IMR-90 (cell line): ENCODE measurements at regions not wholly inside any gene's neighbourhood (a gene's known extent, or its start where the extent isn't known, plus 50 kb on each side); places are given as distances from the start of the nearest gene placed in this dataset.

Experiments used
- ATAC-seq: fragments of 200-7000 bp; cut with Tn5 transposase; 2 replicates; pipeline ENCODE4 v1.9.1; 2020; ENCODE audit warnings: low read depth, mild to moderate bottlenecking, moderate library complexity
- BruUV-seq: library from RNA; stranded (reverse); fragments of 400-500 nt; replicated peaks from 2 replicates; lab custom pipeline; 2021; lab: Mats Ljungman, UMichigan
- CTCF ChIA-PET: fragments of 300-600 bp; formaldehyde crosslinking; extraction: SDS; loops from one replicate; lab custom pipeline; 2021; ENCODE audit warnings: antibody characterized with exemption; lab: Yijun Ruan, JAX
- POLR2A ChIA-PET: fragments of 300-600 bp; sonication (Branson Sonifier 250); formaldehyde crosslinking; loops from one replicate; lab custom pipeline; 2022; ENCODE audit warnings: antibody characterized with exemption; ENCODE audit not compliant: unreplicated experiment; lab: Charles Lee
- DNase-seq: peaks from one replicate; pipeline ENCODE4 v3.0.0; 2013
- H2AFZ ChIP-seq: replicated peaks from 2 replicates; pipeline ENCODE3; 2013; ENCODE audit warnings: low read length, mild to moderate bottlenecking; ENCODE audit not compliant: poor library complexity
- H2AK5ac ChIP-seq: 2 replicates; pipeline ENCODE4 v1.6.1; 2013; ENCODE audit warnings: low read depth, low read length, inconsistent platforms
- H2AK9ac ChIP-seq: replicated peaks from 2 replicates; pipeline ENCODE3; 2013; ENCODE audit warnings: mild to moderate bottlenecking, low read depth, low read length, moderate library complexity; ENCODE audit not compliant: poor library complexity
- H2BK120ac ChIP-seq: 2 replicates; pipeline ENCODE4 v1.6.1; 2013; ENCODE audit warnings: low read depth, low read length, inconsistent platforms
- H2BK15ac ChIP-seq: 3 replicates; pipeline ENCODE4 v1.6.1; 2013; ENCODE audit warnings: low read depth, low read length, inconsistent platforms
- H2BK20ac ChIP-seq: 2 replicates; pipeline ENCODE4 v1.6.1; 2013; ENCODE audit warnings: low read depth, mild to moderate bottlenecking, inconsistent platforms, low read length, moderate library complexity
- H2BK5ac ChIP-seq: 2 replicates; pipeline ENCODE4 v1.6.1; 2013; ENCODE audit warnings: mild to moderate bottlenecking, low read depth, low read length, inconsistent platforms; ENCODE audit not compliant: poor library complexity, severe bottlenecking
- H3K14ac ChIP-seq: replicated peaks from 2 replicates; pipeline ENCODE4 v1.6.1; 2013; ENCODE audit warnings: low read depth, low read length, inconsistent platforms
- H3K18ac ChIP-seq: 2 replicates; pipeline ENCODE4 v1.6.1; 2013; ENCODE audit warnings: low read depth, low read length, control low read depth
- H3K23ac ChIP-seq: 2 replicates; pipeline ENCODE4 v1.6.1; 2013; ENCODE audit warnings: low read depth, low read length, inconsistent platforms
- H3K27ac ChIP-seq: 2 replicates; pipeline ENCODE4 v1.5.1; 2013; ENCODE audit warnings: mild to moderate bottlenecking, control low read depth, low read length; ENCODE audit not compliant: insufficient read depth
- H3K27me3 ChIP-seq: 2 replicates; pipeline ENCODE4 v1.6.1; 2013; ENCODE audit warnings: low read length; ENCODE audit not compliant: control insufficient read depth, insufficient read depth
- H3K36me3 ChIP-seq: 2 replicates; pipeline ENCODE4 v1.6.1; 2013; ENCODE audit warnings: low read length, mixed read lengths; ENCODE audit not compliant: control insufficient read depth, insufficient read depth
- H3K4ac ChIP-seq: 2 replicates; pipeline ENCODE4 v1.6.1; 2013; ENCODE audit warnings: low read depth, low read length, inconsistent platforms
- H3K4me1 ChIP-seq: 2 replicates; pipeline ENCODE4 v1.6.1; 2013; ENCODE audit warnings: low read length, mixed read lengths; ENCODE audit not compliant: control insufficient read depth, insufficient read depth
- H3K4me2 ChIP-seq: 2 replicates; pipeline ENCODE4 v1.6.1; 2013; ENCODE audit warnings: low read depth, mild to moderate bottlenecking, control low read depth, low read length, moderate library complexity
- H3K4me3 ChIP-seq: 2 replicates; pipeline ENCODE4 v1.5.1; 2013; ENCODE audit warnings: low read depth, mild to moderate bottlenecking, control low read depth, low read length, moderate library complexity; ENCODE audit not compliant: insufficient read depth
- H3K56ac ChIP-seq: 2 replicates; pipeline ENCODE4 v1.6.1; 2013; ENCODE audit warnings: low read length, inconsistent platforms; ENCODE audit not compliant: insufficient read depth; ENCODE audit errors: extremely low read depth
- H3K79me1 ChIP-seq, 2 experiments: 2 replicates each; pipeline ENCODE4 v1.6.1; 2013; ENCODE audit warnings: low read length in 2 of 2, inconsistent platforms in 1 of 2, low read depth in 1 of 2
- H3K9ac ChIP-seq: 2 replicates; pipeline ENCODE4 v1.6.1; 2013; ENCODE audit warnings: low read depth, low read length, control low read depth
- H3K9me1 ChIP-seq: 2 replicates; pipeline ENCODE4 v1.6.1; 2013; ENCODE audit warnings: low read length, inconsistent platforms; ENCODE audit not compliant: insufficient read depth
- H3K9me3 ChIP-seq: 2 replicates; pipeline ENCODE4 v1.6.1; 2013; ENCODE audit warnings: low read length; ENCODE audit not compliant: control insufficient read depth, insufficient read depth
- H4K20me1 ChIP-seq: 2 replicates; pipeline ENCODE4 v1.6.1; 2013; ENCODE audit warnings: low read length, inconsistent platforms; ENCODE audit not compliant: insufficient read depth
- H4K5ac ChIP-seq: 2 replicates; pipeline ENCODE4 v1.6.1; 2013; ENCODE audit warnings: mild to moderate bottlenecking, low read depth, low read length, control low read depth
- H4K8ac ChIP-seq, 2 experiments: 2 replicates each; pipeline ENCODE4 v1.6.1; 2013; ENCODE audit warnings: low read depth in 2 of 2, low read length in 2 of 2, control low read depth in 1 of 2, inconsistent platforms in 1 of 2
- H4K91ac ChIP-seq: 2 replicates; pipeline ENCODE4 v1.6.1; 2013; ENCODE audit warnings: low read depth, low read length, inconsistent platforms; ENCODE audit not compliant: insufficient read depth
- BHLHE40 ChIP-seq: fragments of 150-350 bp; IDR thresholded peaks from 2 replicates; pipeline ENCODE4 v1.6.1; 2016; ENCODE audit warnings: mild to moderate bottlenecking, low read depth, low read length
- CEBPB ChIP-seq: IDR thresholded peaks from 2 replicates; pipeline ENCODE4 v1.6.1; 2012; ENCODE audit warnings: low read depth, low read length, improper control_type of control experiment
- CHD1 ChIP-seq: IDR thresholded peaks from 2 replicates; pipeline ENCODE4 v1.6.1; 2012; ENCODE audit warnings: low read depth, low read length, improper control_type of control experiment
- FOS ChIP-seq: fragments of 150-350 bp; IDR thresholded peaks from 2 replicates; pipeline ENCODE4 v1.6.1; 2016; ENCODE audit warnings: low read depth, low read length
- MAFK ChIP-seq: IDR thresholded peaks from 2 replicates; pipeline ENCODE4 v1.6.1; 2012; ENCODE audit warnings: low read depth, low read length, improper control_type of control experiment
- MAZ ChIP-seq: IDR thresholded peaks from 2 replicates; pipeline ENCODE4 v1.6.1; 2012; ENCODE audit warnings: low read depth, mild to moderate bottlenecking, low read length, improper control_type of control experiment, moderate library complexity, borderline replicate concordance
- MXI1 ChIP-seq: IDR thresholded peaks from 2 replicates; pipeline ENCODE4 v1.6.1; 2012; ENCODE audit warnings: low read depth, mild to moderate bottlenecking, low read length, moderate library complexity, borderline replicate concordance
- NFE2L2 ChIP-seq: fragments of 150-350 bp; IDR thresholded peaks from 2 replicates; pipeline ENCODE4 v1.6.1; 2016; ENCODE audit warnings: low read depth, mild to moderate bottlenecking, low read length
- POLR2A ChIP-seq: IDR thresholded peaks from 2 replicates; pipeline ENCODE4 v1.6.1; 2012; ENCODE audit warnings: mild to moderate bottlenecking, low read depth, low read length
- RAD21 ChIP-seq: IDR thresholded peaks from 2 replicates; pipeline ENCODE4 v1.6.1; 2012; ENCODE audit warnings: low read length, improper control_type of control experiment
- WGBS, 2 experiments: methylation state at CpG; one replicate each; pipeline versions ENCODE4 v1.1.5 to v1.1.7; 2013; ENCODE audit warnings: missing lambda C conversion rate in 2 of 2; ENCODE audit not compliant: insufficient read length in 1 of 2; ENCODE audit errors: extremely low coverage in 2 of 2; 5-methylcytosine and 5-hydroxymethylcytosine counted together
- dilution Hi-C: fragments of 300-500 bp; cut with HindIII; formaldehyde crosslinking; loops from one replicate; pipeline ENCODE4 v1.14.3; 2018; ENCODE audit warnings: low sequenced_read_pairs; ENCODE audit not compliant: unreplicated experiment
- in situ Hi-C: fragments of 300-500 bp; cut with MboI; formaldehyde crosslinking; loops from 3 replicates; pipeline ENCODE4 v1.14.3; 2019; ENCODE audit warnings: low sequenced_read_pairs, inconsistent platforms, mixed read lengths
- intact Hi-C: fragments of 100-400 bp; cut with micrococcal nuclease; formaldehyde crosslinking; loops from 2 replicates; pipeline ENCODE4 v1.10.0; 2022
- TF ChIP-seq, protein P1 (sequence below): fragments of 150-350 bp; IDR thresholded peaks from 2 replicates; pipeline ENCODE4 v1.6.1; 2016; ENCODE audit warnings: low read depth, mild to moderate bottlenecking, low read length, moderate library complexity, borderline replicate concordance
- TF ChIP-seq, protein P2 (sequence below): fragments of 150-350 bp; IDR thresholded peaks from 2 replicates; pipeline ENCODE4 v1.6.1; 2017; ENCODE audit warnings: mild to moderate bottlenecking, antibody characterized with exemption, low read length, low read depth

DNA sequence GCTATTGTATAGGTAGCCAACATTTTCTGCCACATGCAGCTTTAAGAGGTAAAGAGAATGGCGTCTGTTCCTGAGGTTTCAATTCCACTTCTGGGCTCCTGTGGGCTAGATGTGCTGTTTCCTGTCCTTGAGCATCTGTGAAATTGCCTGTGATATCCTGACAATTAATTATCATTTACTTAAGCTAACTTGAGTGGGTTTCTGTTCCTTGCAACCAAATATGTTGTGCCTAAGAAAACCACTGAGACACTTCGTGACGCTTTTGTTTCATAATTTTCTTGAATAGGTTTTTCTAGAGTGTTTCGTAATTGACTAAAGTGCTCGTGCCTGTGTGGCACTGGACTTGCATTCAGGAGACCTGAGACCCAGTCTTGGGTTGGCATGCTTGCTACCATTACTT is 127.3 kb upstream of the POU3F1 start:
- Histone ChIP-seq H4K5ac (no peak overlapping the region), H3K4me3 (no peak overlapping the region), H3K27ac (no peak overlapping the region), H3K9me1 (no peaks in the 10 kb centered on the region), H3K9ac (no peak overlapping the region), H3K23ac (no peak overlapping the region), H3K18ac (no peak overlapping the region), H3K4me1 (no peaks in the 10 kb centered on the region), H3K56ac (no peak overlapping the region), H2BK120ac (no peak overlapping the region), H4K8ac (no peak overlapping the region), H3K9me3 (no peaks in the 10 kb centered on the region), H3K79me1 (no peaks in the 10 kb centered on the region), H3K4me2 (no peak overlapping the region), H2BK15ac (no peak overlapping the region), H4K91ac (no peak overlapping the region), H3K4ac (no peak overlapping the region), H4K20me1 (no peaks in the 10 kb centered on the region), H3K14ac (no peak overlapping the region), H3K36me3 (no peaks in the 10 kb centered on the region), H2AK9ac (no peak overlapping the region), H2BK5ac (no peak overlapping the region), H2AFZ (no peak overlapping the region), H2AK5ac (no peak overlapping the region), H3K27me3 (no peaks in the 10 kb centered on the region), H2BK20ac (no peak overlapping the region)
- ChIA-PET POLR2A (no interaction called here), CTCF (no interaction called here)
- ATAC-seq (no peak), DNase-seq (no peak)
- dilution Hi-C loops (no loop called here), intact Hi-C loops (no loop called here), in situ Hi-C loops (no loop called here)
- no peak for TF ChIP-seq RAD21
- no peak for TF ChIP-seq CEBPB
- TF ChIP-seq, protein P1, sequence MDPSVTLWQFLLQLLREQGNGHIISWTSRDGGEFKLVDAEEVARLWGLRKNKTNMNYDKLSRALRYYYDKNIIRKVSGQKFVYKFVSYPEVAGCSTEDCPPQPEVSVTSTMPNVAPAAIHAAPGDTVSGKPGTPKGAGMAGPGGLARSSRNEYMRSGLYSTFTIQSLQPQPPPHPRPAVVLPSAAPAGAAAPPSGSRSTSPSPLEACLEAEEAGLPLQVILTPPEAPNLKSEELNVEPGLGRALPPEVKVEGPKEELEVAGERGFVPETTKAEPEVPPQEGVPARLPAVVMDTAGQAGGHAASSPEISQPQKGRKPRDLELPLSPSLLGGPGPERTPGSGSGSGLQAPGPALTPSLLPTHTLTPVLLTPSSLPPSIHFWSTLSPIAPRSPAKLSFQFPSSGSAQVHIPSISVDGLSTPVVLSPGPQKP = no peak
- TF ChIP-seq CHD1 = no peak
- no peak for TF ChIP-seq FOS
- TF ChIP-seq, protein P2, sequence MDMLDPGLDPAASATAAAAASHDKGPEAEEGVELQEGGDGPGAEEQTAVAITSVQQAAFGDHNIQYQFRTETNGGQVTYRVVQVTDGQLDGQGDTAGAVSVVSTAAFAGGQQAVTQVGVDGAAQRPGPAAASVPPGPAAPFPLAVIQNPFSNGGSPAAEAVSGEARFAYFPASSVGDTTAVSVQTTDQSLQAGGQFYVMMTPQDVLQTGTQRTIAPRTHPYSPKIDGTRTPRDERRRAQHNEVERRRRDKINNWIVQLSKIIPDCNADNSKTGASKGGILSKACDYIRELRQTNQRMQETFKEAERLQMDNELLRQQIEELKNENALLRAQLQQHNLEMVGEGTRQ = no peak
- no peak for TF ChIP-seq MXI1
- TF ChIP-seq MAFK = no peak
- TF ChIP-seq POLR2A = no peak
- TF ChIP-seq BHLHE40 = no peak
- TF ChIP-seq NFE2L2 = no peak
- TF ChIP-seq MAZ = no peak
- WGBS, 2 experiments = 17% methylated on average over 1 of the region's 5 CpGs; no CpG with 5 or more reads in 1 of the 2 experiments
- no TSS peak for BruUV-seq
